ENCODE measurements at regions not wholly inside any gene's neighbourhood (a gene's known extent, or its start where the extent isn't known, plus 50 kb on each side); places are given as distances from the start of the nearest gene placed in this dataset.

GRCh38 chr17:79305376-79305767 lies 230.7 kb downstream of the ENGASE start:
- Histone ChIP-seq H3K4me3 (ENCODE audit: extremely low read depth, insufficient read depth, low read length, poor library complexity, severe bottlenecking) (no peak overlapping the region), H3K4me1 (ENCODE audit: control insufficient read depth, insufficient read depth, low read length, poor library complexity, severe bottlenecking) (no peaks in the 10 kb centered on the region), H3K27ac (ENCODE audit: low read depth, low read length, severe bottlenecking) (no peak overlapping the region), H3K36me3 (ENCODE audit: control insufficient read depth, insufficient read depth, low read length) (no peaks in the 10 kb centered on the region), H3K9me3 (ENCODE audit: control insufficient read depth, low read length) (no peaks in the 10 kb centered on the region)
- 86 to 88% methylated on average over 8 to 9 of the region's 10 CpGs for WGBS, 2 experiments (ENCODE audit: insufficient coverage in 2 of 2)

- H3K27ac ChIP-seq (ENCODE audit: low read depth, low read length, severe bottlenecking) = no peak overlapping the region
- H3K9me3 ChIP-seq (ENCODE audit: control insufficient read depth, low read length) = no peaks in the 10 kb centered on the region
- WGBS, 2 experiments (ENCODE audit: insufficient coverage in 2 of 2) = 47 to 48% methylated on average over 7 to 8 of the region's 13 CpGs
- H3K4me1 ChIP-seq (ENCODE audit: control insufficient read depth, insufficient read depth, low read length, poor library complexity, severe bottlenecking) = no peaks in the 10 kb centered on the region
- no peaks in the 10 kb centered on the region for H3K36me3 ChIP-seq (ENCODE audit: control insufficient read depth, insufficient read depth, low read length)
- H3K4me3 ChIP-seq (ENCODE audit: extremely low read depth, insufficient read depth, low read length, poor library complexity, severe bottlenecking) = no peak overlapping the region
Observed at GRCh38 chr17:79304884-79305283, 230.3 kb downstream of the ENGASE start.

- H3K4me1 ChIP-seq (ENCODE audit: control insufficient read depth, insufficient read depth, low read length, poor library complexity, severe bottlenecking) = no peaks in the 10 kb centered on the region
- no peak overlapping the region for H3K4me3 ChIP-seq (ENCODE audit: extremely low read depth, insufficient read depth, low read length, poor library complexity, severe bottlenecking)
- WGBS, 2 experiments (ENCODE audit: insufficient coverage in 2 of 2) = 90 to 96% methylated on average over 4 of the region's 7 CpGs
- H3K36me3 ChIP-seq (ENCODE audit: control insufficient read depth, insufficient read depth, low read length) = no peaks in the 10 kb centered on the region
- no peak overlapping the region for H3K27ac ChIP-seq (ENCODE audit: low read depth, low read length, severe bottlenecking)
- H3K9me3 ChIP-seq (ENCODE audit: control insufficient read depth, low read length) = no peaks in the 10 kb centered on the region
Observed at GRCh38 chr17:79303641-79304205, 229.1 kb downstream of the ENGASE start.

- Histone ChIP-seq H3K36me3 (ENCODE audit: control insufficient read depth, insufficient read depth, low read length) (no peaks in the 10 kb centered on the region), H3K4me1 (ENCODE audit: control insufficient read depth, insufficient read depth, low read length, poor library complexity, severe bottlenecking) (no peaks in the 10 kb centered on the region)
Observed at GRCh38 chr17:79301469-79301868, 226.8 kb downstream of the ENGASE start.

GRCh38 chr17:79299349-79299748 lies 224.7 kb downstream of the ENGASE start:
- Histone ChIP-seq H3K4me3 (ENCODE audit: extremely low read depth, insufficient read depth, low read length, poor library complexity, severe bottlenecking) (no peak overlapping the region), H3K27ac (ENCODE audit: low read depth, low read length, severe bottlenecking) (no peak overlapping the region), H3K4me1 (ENCODE audit: control insufficient read depth, insufficient read depth, low read length, poor library complexity, severe bottlenecking) (no peaks in the 10 kb centered on the region), H3K36me3 (ENCODE audit: control insufficient read depth, insufficient read depth, low read length) (no peaks in the 10 kb centered on the region), H3K9me3 (ENCODE audit: control insufficient read depth, low read length) (no peaks in the 10 kb centered on the region)
- 79 to 91% methylated on average over 6 to 7 of the region's 7 CpGs for WGBS, 2 experiments (ENCODE audit: insufficient coverage in 2 of 2)

More at GRCh38 chr17:79301469-79301868, 226.8 kb downstream of the ENGASE start:
- no peak overlapping the region for H3K4me3 ChIP-seq (ENCODE audit: extremely low read depth, insufficient read depth, low read length, poor library complexity, severe bottlenecking)
- H3K9me3 ChIP-seq (ENCODE audit: control insufficient read depth, low read length) = no peaks in the 10 kb centered on the region
- no peak overlapping the region for H3K27ac ChIP-seq (ENCODE audit: low read depth, low read length, severe bottlenecking)
- WGBS, 2 experiments (ENCODE audit: insufficient coverage in 2 of 2) = 79 to 81% methylated on average over 7 to 8 of the region's 8 CpGs

- H3K27ac ChIP-seq (ENCODE audit: low read depth, low read length, severe bottlenecking) = no peak overlapping the region
- no peaks in the 10 kb centered on the region for H3K9me3 ChIP-seq (ENCODE audit: control insufficient read depth, low read length)
- 84 to 88% methylated on average over 12 of the region's 12 CpGs for WGBS, 2 experiments (ENCODE audit: insufficient coverage in 2 of 2)
- H3K36me3 ChIP-seq (ENCODE audit: control insufficient read depth, insufficient read depth, low read length) = no peaks in the 10 kb centered on the region
- no peaks in the 10 kb centered on the region for H3K4me1 ChIP-seq (ENCODE audit: control insufficient read depth, insufficient read depth, low read length, poor library complexity, severe bottlenecking)
- no peak overlapping the region for H3K4me3 ChIP-seq (ENCODE audit: extremely low read depth, insufficient read depth, low read length, poor library complexity, severe bottlenecking)
Observed at GRCh38 chr17:79298799-79299198, 224.2 kb downstream of the ENGASE start.

GRCh38 chr17:79296243-79296642 lies 221.6 kb downstream of the ENGASE start:
- 80 to 85% methylated on average over 1 to 5 of the region's 7 CpGs for WGBS, 2 experiments (ENCODE audit: insufficient coverage in 2 of 2)

GRCh38 chr17:79295307-79295706 lies 220.7 kb downstream of the ENGASE start:
- WGBS, 2 experiments (ENCODE audit: insufficient coverage in 2 of 2) = 62 to 69% methylated on average over 4 to 5 of the region's 6 CpGs
- Histone ChIP-seq H3K36me3 (ENCODE audit: control insufficient read depth, insufficient read depth, low read length) (no peaks in the 10 kb centered on the region), H3K4me3 (ENCODE audit: extremely low read depth, insufficient read depth, low read length, poor library complexity, severe bottlenecking) (no peak overlapping the region), H3K9me3 (ENCODE audit: control insufficient read depth, low read length) (no peaks in the 10 kb centered on the region), H3K4me1 (ENCODE audit: control insufficient read depth, insufficient read depth, low read length, poor library complexity, severe bottlenecking) (no peaks in the 10 kb centered on the region), H3K27ac (ENCODE audit: low read depth, low read length, severe bottlenecking) (no peak overlapping the region)

More at GRCh38 chr17:79296243-79296642, 221.6 kb downstream of the ENGASE start:
- Histone ChIP-seq H3K9me3 (ENCODE audit: control insufficient read depth, low read length) (no peaks in the 10 kb centered on the region), H3K27ac (ENCODE audit: low read depth, low read length, severe bottlenecking) (no peak overlapping the region), H3K4me3 (ENCODE audit: extremely low read depth, insufficient read depth, low read length, poor library complexity, severe bottlenecking) (no peak overlapping the region), H3K4me1 (ENCODE audit: control insufficient read depth, insufficient read depth, low read length, poor library complexity, severe bottlenecking) (no peaks in the 10 kb centered on the region), H3K36me3 (ENCODE audit: control insufficient read depth, insufficient read depth, low read length) (no peaks in the 10 kb centered on the region)

- 24 to 26% methylated on average over 23 to 26 of the region's 26 CpGs for WGBS, 2 experiments (ENCODE audit: insufficient coverage in 2 of 2)
- H3K27ac ChIP-seq (ENCODE audit: low read depth, low read length, severe bottlenecking) = no peak overlapping the region
- no peaks in the 10 kb centered on the region for H3K36me3 ChIP-seq (ENCODE audit: control insufficient read depth, insufficient read depth, low read length)
- H3K4me1 ChIP-seq (ENCODE audit: control insufficient read depth, insufficient read depth, low read length, poor library complexity, severe bottlenecking) = no peaks in the 10 kb centered on the region
- no peak overlapping the region for H3K4me3 ChIP-seq (ENCODE audit: extremely low read depth, insufficient read depth, low read length, poor library complexity, severe bottlenecking)
- H3K9me3 ChIP-seq (ENCODE audit: control insufficient read depth, low read length) = no peaks in the 10 kb centered on the region
Observed at GRCh38 chr17:79294459-79295071, 219.9 kb downstream of the ENGASE start.

- Histone ChIP-seq H3K27ac (ENCODE audit: low read depth, low read length, severe bottlenecking) (no peak overlapping the region), H3K4me3 (ENCODE audit: extremely low read depth, insufficient read depth, low read length, poor library complexity, severe bottlenecking) (no peak overlapping the region), H3K4me1 (ENCODE audit: control insufficient read depth, insufficient read depth, low read length, poor library complexity, severe bottlenecking) (no peaks in the 10 kb centered on the region), H3K9me3 (ENCODE audit: control insufficient read depth, low read length) (no peaks in the 10 kb centered on the region), H3K36me3 (ENCODE audit: control insufficient read depth, insufficient read depth, low read length) (no peaks in the 10 kb centered on the region)
- WGBS, 2 experiments (ENCODE audit: insufficient coverage in 2 of 2) = 88% methylated on average over 3 of the region's 6 CpGs; no CpG with 5 or more reads in 1 of the 2 experiments
Observed at GRCh38 chr17:79292501-79292900, 217.9 kb downstream of the ENGASE start.

- WGBS, 2 experiments (ENCODE audit: insufficient coverage in 2 of 2) = 57 to 60% methylated on average over 2 to 3 of the region's 3 CpGs
- Histone ChIP-seq H3K9me3 (ENCODE audit: control insufficient read depth, low read length) (no peaks in the 10 kb centered on the region), H3K4me3 (ENCODE audit: extremely low read depth, insufficient read depth, low read length, poor library complexity, severe bottlenecking) (no peak overlapping the region), H3K4me1 (ENCODE audit: control insufficient read depth, insufficient read depth, low read length, poor library complexity, severe bottlenecking) (no peaks in the 10 kb centered on the region), H3K27ac (ENCODE audit: low read depth, low read length, severe bottlenecking) (no peak overlapping the region), H3K36me3 (ENCODE audit: control insufficient read depth, insufficient read depth, low read length) (no peaks in the 10 kb centered on the region)
Observed at GRCh38 chr17:79291391-79291790, 216.8 kb downstream of the ENGASE start.

Data from mesodermal cell (in vitro differentiated cells).